AG04450 (cell line): ENCODE measurements at regions not wholly inside any gene's neighbourhood (a gene's known extent, or its start where the extent isn't known, plus 50 kb on each side); places are given as distances from the start of the nearest gene placed in this dataset.

ENCODE experiments used
- CTCF ChIA-PET: fragments of 300-600, 350-600 bp; formaldehyde crosslinking; extraction: SDS; loops from one replicate; lab custom pipeline; 2022; ENCODE audit warnings: antibody characterized with exemption, inconsistent platforms; lab: Charles Lee
- POLR2A ChIA-PET: fragments of 350-600 bp; formaldehyde crosslinking; extraction: SDS; loops from one replicate; lab custom pipeline; 2021; ENCODE audit warnings: antibody characterized with exemption, inconsistent platforms; lab: Yijun Ruan, JAX
- DNase-seq: peaks from one replicate; pipeline ENCODE4 v3.0.0-alpha.2; 2011; ENCODE audit warnings: low read depth, low spot score
- H3K27ac ChIP-seq: one replicate; pipeline ENCODE4 v1.5.1; 2012; ENCODE audit warnings: low read depth, low read length, control low read depth
- H3K27me3 ChIP-seq: one replicate; pipeline ENCODE4 v1.6.0; 2012; ENCODE audit warnings: low read length; ENCODE audit not compliant: control insufficient read depth, insufficient read depth
- H3K4me3 ChIP-seq: 2 replicates; pipeline ENCODE4 v1.5.1; 2011; ENCODE audit warnings: mild to moderate bottlenecking, low read depth, low read length, control low read depth
- H3K9me3 ChIP-seq: 2 replicates; pipeline ENCODE4 v1.5.1; 2012; ENCODE audit warnings: low read length; ENCODE audit not compliant: control insufficient read depth, insufficient read depth
- CTCF ChIP-seq: IDR thresholded peaks from 2 replicates; pipeline ENCODE4 v1.5.1; 2011; ENCODE audit warnings: low read depth, low read length, control low read depth, inconsistent platforms

DNA sequence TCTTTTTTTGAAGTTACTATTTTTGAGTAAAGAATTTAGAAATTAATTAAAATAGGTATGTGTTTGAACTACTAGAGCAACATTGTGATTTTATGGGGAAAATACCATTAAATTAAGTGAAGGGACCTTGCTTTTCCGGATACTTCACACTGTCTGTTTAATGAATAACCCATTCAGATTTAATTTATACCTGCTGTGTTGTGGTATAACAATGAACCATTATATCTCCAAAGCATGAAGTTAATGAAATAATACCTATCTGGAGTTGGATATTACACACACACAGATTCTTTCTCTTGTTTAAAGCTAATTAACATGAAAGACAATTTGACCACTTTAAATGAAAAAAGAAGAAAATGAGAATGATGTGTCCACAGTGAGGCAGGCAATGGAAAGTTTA lies 195.0 kb upstream of the GPRIN3 start:
- no peak for DNase-seq
- no peak for TF ChIP-seq CTCF
- Histone ChIP-seq H3K4me3 (no peak overlapping the region), H3K9me3 (no peaks in the 10 kb centered on the region; the same call in 1 of the 2 replicates), H3K27ac (no peak overlapping the region), H3K27me3 (no peaks in the 10 kb centered on the region)
- CTCF ChIA-PET = interaction anchor here (1.0 kb wide), 1 partner anchor 16 kb away, joined by 5 read pairs; no protein-coding TSS in a partner anchor
- POLR2A ChIA-PET = no interaction called here

DNA sequence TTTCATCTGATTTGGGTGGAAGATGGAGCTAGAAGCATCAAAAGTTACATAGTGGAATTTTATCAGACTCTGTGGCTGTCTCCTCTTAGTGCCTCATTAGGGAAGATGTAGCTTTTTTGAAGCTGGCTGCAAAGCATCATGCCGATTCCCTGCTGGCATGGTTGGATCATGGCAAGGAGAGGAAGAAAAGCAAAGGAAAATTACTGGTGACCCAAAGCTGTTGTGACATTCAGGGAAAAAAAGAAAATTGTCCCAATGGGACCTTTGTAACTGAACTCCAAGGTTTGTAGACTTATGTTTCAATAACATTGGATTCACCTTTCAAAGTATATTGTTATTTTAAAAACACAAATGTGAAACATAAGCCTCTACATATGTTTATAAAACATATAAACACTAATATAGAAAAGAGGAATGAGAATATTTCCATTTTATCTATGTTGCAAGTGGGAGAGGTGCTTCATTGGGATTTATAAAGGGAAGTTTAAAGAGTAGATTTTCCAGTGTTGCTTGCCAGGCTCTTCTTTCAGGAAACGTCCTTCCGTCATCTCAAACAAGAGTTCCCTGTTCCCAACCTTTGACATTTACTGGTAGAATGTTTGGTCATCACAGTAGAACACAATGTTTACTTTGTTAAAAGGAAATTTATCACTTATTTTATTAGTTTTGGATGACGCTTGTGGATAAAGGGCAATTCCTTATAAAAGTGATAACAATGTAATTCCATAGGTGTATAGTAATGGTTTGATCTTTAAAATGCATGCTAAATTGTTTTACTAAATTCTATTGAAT lies 190.1 kb upstream of the GPRIN3 start:
- no peak overlapping the region for H3K4me3 ChIP-seq
- ChIA-PET CTCF (interaction anchor here (0.6 to 1.2 kb wide), 3 partner anchors 12 to 1645 kb away, joined by 4 to 5 read pairs (median 4); no protein-coding TSS in a partner anchor), POLR2A (no interaction called here)
- H3K9me3 ChIP-seq = no peaks in the 10 kb centered on the region
- no peak for TF ChIP-seq CTCF
- DNase-seq = no peak
- H3K27me3 ChIP-seq = no peaks in the 10 kb centered on the region
- H3K27ac ChIP-seq = no peak overlapping the region

DNA sequence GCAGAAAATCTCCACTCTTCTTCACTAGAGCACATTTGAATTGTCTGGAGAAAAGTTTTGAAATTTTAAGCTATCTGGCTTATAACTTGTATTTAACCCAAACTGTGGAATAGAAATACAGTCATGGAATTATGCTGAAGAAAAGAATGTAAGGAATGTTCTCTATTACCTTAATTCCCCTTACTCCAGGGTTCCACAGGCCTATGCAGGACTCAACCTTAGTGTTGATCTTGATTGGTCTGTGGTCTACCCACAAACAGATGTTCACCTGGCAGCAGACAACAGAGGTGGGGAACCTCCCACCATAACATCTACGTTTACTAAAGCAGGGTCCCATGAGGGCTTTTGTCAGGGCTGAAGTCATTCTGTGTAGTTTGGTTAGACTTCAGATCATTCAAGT lies 189.3 kb upstream of the GPRIN3 start:
- Histone ChIP-seq H3K4me3 (no peak overlapping the region), H3K9me3 (no peaks in the 10 kb centered on the region), H3K27me3 (no peaks in the 10 kb centered on the region), H3K27ac (no peak overlapping the region)
- CTCF ChIA-PET = interaction anchor here (1.7 kb wide), 1 partner anchor 11 kb away, joined by 4 read pairs; no protein-coding TSS in a partner anchor
- POLR2A ChIA-PET = no interaction called here
- no peak for DNase-seq
- no peak for TF ChIP-seq CTCF

DNA sequence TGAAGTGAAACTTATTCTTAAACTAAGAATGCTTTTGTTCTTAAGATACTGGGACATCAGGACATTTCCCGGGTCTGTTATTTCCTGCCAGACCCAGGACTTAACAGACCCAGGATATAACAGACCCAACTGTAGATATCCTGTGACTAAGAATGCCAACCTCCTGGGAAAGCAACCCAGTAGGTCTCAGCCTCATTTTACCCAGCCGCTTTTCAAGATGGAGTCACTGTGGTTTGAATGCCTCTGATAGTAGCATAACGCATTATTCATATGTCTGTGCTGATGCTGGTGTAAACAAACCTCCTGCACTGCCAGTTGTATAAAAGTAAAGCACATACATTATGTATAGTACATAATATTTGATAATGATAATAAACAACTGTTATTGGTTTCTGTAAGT lies 185.8 kb upstream of the GPRIN3 start:
- TF ChIP-seq CTCF = no peak
- Histone ChIP-seq H3K9me3 (peaks cover 6% of the 10 kb centered on the region; the same call in 1 of the 2 replicates), H3K4me3 (no peak overlapping the region), H3K27ac (peak overlapping the region; percentile 69), H3K27me3 (no peaks in the 10 kb centered on the region)
- POLR2A ChIA-PET = no interaction called here
- CTCF ChIA-PET = interaction anchor here (0.6 to 0.9 kb wide), 2 partner anchors 11 to 165 kb away, joined by 3 read pairs; no protein-coding TSS in a partner anchor
- no peak for DNase-seq

GRCh38 chr4:89492581-89493071 lies 185.0 kb upstream of the GPRIN3 start:
- peak; percentile 62 for DNase-seq
- Histone ChIP-seq H3K4me3 (no peak overlapping the region; the same call in 1 of the 2 replicates), H3K9me3 (peaks cover 6% of the 10 kb centered on the region; the same call in 1 of the 2 replicates), H3K27me3 (no peaks in the 10 kb centered on the region), H3K27ac (peak overlapping the region; percentile 69)
- POLR2A ChIA-PET = no interaction called here
- no peak for TF ChIP-seq CTCF
- CTCF ChIA-PET = interaction anchor here (1.0 kb wide), 1 partner anchor 10 kb away, joined by 3 read pairs; no protein-coding TSS in a partner anchor
